NCI-H526 treated with DMSO at 0.1 percent for 48 hours (cell line): ENCODE measurements at regions not wholly inside any gene's neighbourhood (a gene's known extent, or its start where the extent isn't known, plus 50 kb on each side); places are given as distances from the start of the nearest gene placed in this dataset.
"Not testable (repeated sequence)": the region's sequence is repeated elsewhere in the genome, so short reads cannot be mapped to it uniquely, and the experiment has no call there.

Source experiments
- DNase-seq: peaks from one replicate; lab custom pipeline; 2025; lab: John Stamatoyannopoulos, UW

DNA sequence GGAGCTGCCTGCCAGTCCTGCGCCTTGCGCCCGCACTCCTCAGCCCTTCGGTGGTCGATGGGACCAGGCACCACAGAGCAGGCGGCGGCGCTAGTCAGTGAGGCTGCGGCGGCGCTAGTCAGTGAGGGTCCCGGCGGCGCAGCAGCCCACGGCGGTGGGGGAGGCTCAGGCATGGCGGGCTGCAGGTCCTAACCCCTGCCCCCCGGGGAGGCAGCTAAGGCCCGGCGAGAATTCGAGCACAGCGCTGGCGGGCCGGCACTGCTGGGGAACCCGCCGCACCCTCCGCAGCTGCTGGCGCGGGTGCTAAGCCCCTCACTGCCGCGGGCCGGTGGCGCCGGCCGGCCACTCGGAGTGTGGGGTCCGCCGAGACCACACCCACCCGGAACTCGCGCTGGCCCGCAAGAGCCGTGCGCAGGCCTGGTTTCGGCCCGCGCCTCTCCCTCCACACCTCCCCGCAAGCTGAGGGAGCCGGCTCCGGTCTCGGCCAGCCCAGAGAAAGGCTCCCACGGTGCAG is 867.4 kb downstream of the DSC3 start:
- DNase-seq, result no peak

DNA sequence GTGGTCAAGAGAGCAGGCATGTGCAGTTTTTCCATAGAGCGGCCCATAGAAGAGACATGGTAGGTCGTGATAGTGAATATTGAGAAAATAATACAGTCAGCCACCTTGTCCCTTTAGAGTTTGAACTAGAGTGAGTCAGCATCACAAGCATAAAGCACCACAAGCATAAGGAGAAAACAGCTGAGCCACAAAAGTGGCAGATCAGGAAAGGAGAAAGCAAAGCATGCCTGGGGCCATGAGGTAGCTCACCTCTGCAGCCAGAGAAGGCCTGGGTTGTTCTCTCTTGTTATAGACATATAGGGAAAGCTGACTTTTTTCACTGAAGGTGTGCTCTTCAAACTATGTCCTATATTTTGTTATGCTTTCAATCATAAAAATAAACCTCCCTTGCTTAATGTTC is 879.0 kb downstream of the DSC3 start:
- no peak for DNase-seq

DNA sequence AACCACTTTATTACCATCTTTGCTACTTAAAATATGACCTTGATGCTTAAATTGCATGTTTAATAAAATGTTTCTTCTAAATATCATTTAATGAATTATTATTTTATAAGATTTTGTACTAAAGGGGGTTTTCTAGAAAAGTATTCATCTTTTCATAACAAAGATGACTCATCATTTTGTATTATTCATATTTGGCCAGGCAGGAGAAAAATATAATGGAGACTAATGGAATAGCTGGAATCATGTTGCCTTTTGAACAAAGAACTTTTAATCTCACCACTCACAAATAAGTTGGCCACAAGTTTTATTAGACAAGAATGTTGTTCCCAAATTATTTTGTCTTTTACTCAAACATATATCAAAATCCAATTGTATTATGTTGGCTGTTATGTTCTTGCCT is 882.4 kb downstream of the DSC3 start:
- no peak for DNase-seq

GRCh38 chr18:30150586-30151250 is 891.8 kb downstream of the DSC3 start:
- no peak for DNase-seq

DNA sequence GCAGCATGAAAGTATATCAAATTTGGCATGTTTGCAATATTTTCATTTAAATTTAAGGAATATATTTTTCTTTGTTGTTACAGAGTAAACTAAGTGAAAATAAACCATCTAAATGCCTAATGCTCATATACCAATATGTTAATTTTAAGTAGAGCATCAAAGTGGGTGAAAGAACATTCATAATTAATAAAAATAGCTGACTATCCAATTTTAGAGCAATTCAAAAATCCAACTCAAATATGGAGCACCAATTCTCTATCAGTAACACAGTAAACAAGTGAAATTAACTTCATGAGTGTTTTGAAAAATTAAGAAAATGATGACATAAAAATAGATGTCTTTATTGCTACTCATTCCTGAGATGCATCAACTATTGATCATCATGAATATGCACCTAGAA is 893.0 kb downstream of the DSC3 start:
- no peak for DNase-seq

GRCh38 chr18:30142870-30143269 is 899.7 kb downstream of the DSC3 start:
- DNase-seq, result no peak

DNA sequence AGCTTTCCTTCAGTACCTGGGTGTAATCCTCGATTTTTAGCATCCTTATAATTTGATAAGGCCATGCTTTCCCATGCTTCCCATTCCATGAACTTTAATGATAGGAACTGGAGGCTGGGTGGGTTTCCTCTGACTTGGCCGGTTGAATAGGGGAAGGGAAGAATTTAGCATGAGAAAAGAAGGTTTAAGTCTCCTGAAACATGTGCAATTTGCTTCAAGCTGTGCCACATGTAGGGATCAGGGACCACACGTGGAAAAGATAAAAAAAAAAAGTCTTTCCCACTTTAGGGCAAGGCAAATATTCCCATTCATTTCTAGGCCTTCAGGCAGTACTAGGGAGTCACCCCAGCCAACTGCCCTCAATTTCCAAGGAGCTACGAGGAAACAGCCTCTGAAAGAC is 900.3 kb downstream of the DSC3 start:
- no peak for DNase-seq

- not testable (repeated sequence) for DNase-seq
These were observed 901.0 kb downstream of the DSC3 start for GRCh38 chr18:30141506-30141905.

- DNase-seq, result no peak
These were observed 902.8 kb downstream of the DSC3 start for GRCh38 chr18:30139631-30140287.

DNA sequence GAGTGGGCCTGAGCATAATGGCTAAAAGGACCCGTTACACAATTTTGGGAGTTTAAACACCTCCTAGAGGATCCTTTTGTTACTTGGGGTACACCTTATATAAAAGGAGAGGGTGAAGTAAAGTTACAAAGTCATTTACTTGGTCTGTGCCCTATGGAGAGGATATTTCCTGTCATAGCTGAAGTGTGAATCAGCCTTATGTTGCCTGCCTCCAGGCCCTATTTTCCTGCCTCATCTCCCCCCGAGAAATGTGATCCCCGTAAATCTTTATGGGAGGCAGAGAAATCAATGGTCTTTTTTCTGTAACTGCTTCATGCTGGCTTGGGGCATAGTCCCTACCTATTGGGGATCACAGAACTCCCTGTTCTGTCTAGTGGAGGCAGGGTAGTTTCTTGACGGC is 906.6 kb downstream of the DSC3 start:
- no peak for DNase-seq

GRCh38 chr18:30134020-30134419 is 908.5 kb downstream of the DSC3 start:
- DNase-seq, result no peak

- DNase-seq, result no peak
These were observed 909.6 kb downstream of the DSC3 start for GRCh38 chr18:30132959-30133358.

GRCh38 chr18:30121397-30121796 is 921.1 kb downstream of the DSC3 start:
- DNase-seq, result no peak

DNA sequence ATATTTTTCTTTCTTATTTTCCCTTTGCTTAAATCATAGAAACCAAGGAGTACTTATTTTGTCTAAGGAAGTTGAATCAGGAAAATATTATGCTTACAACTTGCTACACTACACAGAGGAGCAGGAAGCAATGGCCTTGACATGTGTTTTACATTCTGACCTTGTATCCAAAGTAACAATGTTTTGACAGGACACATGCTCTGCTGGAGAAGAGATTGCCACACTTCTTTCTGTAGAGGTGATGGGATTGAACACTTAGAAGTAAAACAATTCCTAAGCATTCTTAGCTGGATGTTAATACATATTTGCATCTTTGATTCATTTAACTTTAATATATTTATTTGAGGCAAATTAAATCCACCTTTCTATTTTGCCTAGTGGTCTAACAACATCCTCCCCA is 929.1 kb downstream of the DSC3 start:
- DNase-seq, result no peak

- DNase-seq, result no peak
These were observed 936.2 kb downstream of the DSC3 start for GRCh38 chr18:30106356-30106755.

DNA sequence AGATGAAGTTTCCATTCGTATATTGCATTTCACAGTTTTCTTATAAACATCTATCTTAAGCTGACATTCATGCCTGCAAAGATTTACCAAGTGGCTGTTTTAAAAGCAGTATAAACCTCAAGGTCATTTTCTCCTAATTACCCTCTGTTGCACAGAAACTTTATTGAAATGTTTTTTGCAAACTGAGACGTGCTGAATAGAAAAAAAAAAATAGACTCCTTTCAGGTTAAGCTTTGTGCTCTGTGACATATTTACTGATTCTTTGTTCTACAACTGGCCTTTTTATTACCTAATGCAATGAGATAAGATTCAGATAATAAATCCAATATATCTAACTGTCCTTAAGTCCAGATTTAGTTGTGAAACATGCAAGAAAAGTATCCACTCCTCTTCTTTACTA is 938.7 kb downstream of the DSC3 start:
- no peak for DNase-seq

DNA sequence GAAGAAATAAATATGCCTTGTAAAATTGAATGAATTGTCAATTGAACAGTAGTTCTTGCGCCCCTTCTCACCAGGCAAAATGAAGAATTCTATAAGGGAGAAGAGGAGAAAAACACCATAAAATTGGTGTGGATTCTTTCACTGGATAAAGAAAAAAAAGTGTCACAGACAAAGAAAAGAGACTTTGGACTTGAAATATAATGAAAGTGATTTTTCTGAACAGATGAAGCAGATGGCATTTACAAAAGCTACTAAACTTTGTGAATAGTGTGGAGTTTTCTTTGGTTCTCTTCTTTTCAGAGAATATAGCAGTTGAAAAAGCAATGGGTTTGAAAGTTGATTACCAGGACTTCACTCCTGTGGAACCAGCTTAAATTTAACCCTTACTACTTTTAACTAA is 945.7 kb downstream of the DSC3 start:
- no peak for DNase-seq

DNA sequence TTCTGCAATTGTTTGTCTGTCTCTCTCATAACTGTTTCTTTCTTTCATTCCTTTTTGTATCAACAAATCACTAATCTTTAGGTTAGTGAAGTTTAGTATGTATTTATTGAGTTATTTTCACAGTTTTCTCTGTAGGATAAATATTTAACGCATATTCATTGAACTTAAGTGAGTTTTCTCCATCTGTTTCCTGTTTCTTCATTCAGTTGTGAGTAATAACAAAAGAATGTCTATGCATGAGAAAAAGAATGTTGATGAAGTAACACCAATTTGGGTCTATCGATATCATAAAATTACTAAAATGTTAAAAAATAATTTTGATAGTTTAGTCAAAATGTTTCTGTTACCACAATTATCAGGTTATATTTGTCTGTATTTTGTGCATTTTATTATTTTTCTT is 948.0 kb downstream of the DSC3 start:
- no peak for DNase-seq

GRCh38 chr18:30093376-30093775 is 949.2 kb downstream of the DSC3 start:
- DNase-seq, result no peak

DNA sequence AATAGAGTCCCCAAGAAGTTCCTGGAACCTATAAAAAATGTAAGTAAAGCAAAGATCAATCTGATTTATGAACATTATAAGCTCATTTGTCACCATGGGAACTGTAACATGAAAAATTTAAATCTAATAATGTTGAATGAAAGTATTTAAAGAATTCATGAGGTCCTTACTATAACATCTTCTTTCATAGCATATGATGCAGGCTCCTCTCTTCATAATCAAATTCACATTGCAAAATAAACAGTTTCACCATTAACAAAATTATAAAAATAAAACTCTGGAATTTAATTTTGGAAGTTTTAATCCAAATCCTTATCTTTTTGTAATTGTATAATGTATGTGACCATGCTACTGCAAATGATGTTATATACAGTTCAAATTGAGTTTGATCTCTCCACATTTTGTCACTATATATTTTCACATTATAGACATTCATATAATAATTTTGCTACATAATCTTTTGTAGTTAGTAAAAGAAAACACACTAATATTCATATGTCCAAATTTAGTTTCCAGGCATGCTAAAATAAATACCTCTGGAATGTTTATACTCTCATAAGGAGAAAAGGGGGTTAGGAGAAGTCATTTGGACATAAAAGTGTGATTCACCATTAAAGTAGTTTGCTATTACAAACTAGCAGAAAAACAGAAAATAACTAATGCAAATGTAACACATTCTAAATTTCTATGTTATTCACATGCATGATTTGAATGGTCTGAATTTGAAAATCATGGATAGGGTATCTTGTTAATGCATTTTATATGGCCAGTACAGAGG is 954.1 kb downstream of the DSC3 start:
- DNase-seq, result no peak

DNA sequence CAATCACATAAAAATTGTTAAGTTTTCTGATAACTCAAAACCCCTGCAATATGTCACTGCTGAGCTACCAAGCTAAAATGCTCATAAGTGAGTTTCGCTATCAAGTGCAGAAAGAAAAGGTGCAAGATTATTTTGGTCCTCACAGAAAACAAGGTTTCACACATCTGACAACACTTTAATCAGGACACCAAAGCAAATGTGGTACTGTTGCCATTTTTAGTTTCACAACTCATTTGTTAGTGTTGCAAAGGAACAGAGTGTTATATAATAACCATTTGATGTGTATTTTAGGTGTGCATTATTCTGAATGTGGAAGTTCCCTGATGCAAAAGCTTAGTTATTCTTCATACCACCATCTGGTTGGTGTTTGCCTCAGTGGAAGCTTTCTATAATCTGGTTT is 956.2 kb downstream of the DSC3 start:
- no peak for DNase-seq

GRCh38 chr18:30081122-30081521 is 961.4 kb downstream of the DSC3 start:
- no peak for DNase-seq
